Medulla oblongata (tissue), 1 donor: ENCODE measurements at regions not wholly inside any gene's neighbourhood (a gene's known extent, or its start where the extent isn't known, plus 50 kb on each side); places are given as distances from the start of the nearest gene placed in this dataset.
A peak's percentile ranks its signal among the peaks of the same experiment; 100 is the strongest.

ENCODE experiments used
- DNase-seq: peaks from one replicate; pipeline ENCODE4 v3.0.0-alpha.2; 2015; ENCODE audit errors: extremely low spot score

- no peak for DNase-seq
Observed at GRCh38 chr4:10753336-10753735, 68.8 kb upstream of the CLNK start.

DNA sequence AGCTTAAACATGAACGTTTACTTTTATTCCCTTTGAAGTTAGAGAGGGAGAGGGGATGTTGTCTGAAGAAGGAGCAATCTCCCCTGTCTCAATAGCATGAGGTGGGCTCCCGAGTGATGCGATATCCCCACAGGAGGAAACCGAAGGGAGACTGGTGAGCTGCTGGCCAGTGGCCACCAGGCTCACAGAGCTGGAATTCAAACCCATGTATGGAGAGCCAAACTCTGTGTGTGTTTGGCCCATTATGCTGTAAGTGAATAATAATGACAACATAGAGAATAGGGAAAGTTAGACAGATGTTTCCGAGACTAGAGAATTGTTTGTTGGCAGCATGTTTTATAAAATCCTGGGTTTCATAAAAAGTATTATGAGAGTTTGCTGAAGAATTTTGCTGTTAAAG lies 66.1 kb upstream of the CLNK start:
- DNase-seq, result no peak

- no peak for DNase-seq
Observed at GRCh38 chr4:10747186-10747585, 62.6 kb upstream of the CLNK start.

DNA sequence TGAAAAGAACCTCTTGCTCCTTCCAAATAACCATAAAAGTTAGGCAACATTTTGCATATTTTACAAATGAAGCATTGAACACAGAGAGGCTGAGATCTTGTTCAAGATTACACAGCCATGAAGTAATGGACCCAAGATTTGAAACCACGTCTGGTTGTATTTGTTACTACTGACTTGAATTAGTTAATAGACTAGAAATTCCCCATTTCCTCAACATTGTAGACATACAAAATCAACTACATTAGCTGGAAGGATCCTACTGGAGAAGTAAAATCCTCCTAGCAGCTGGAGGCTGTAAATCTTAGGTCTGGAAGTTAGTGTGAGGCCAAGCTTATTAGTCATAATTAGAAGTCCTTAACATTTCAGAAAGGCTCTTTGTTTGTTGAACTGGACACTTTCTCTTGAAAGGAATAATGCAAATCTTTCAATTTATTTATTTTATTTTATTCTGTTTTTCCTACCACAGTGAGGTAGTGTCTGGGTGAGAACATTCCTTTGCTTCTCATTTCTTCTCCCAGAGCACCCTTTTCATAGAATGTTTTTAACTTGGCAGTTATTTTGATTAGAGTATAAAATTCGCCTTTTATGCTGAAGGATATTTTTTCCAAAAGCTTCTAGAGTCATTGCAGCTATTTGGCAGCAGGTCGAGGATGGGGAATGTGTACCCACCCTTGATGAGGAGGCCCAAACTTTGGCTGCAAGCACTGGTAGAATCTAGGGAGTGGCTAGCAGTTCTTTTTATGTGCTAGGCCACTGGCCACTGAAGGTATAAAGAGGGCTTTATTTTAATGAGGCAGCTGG lies 62.0 kb upstream of the CLNK start:
- DNase-seq, result peak; percentile 79

DNA sequence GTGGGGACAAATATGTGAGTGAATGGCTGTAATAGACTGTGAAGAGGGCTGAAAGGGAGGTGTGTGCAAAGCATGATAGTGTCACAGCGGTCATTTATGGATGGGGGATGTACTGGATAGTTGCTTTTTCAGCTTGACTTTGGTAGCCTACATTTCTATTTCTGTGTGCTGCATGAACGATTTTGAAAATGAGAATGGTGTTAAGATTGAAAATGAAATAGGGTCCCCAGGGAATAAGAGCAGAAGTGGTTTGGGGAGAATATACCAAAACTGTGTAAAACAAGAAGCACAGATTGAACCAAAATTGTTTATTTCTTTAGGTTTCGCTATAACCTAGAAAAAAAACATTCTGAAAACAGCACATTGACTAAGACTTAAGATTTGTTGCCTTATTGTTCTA lies 58.8 kb upstream of the CLNK start:
- DNase-seq, result no peak

- no peak for DNase-seq
Observed at GRCh38 chr4:10741961-10742699, 57.6 kb upstream of the CLNK start.

GRCh38 chr4:10740891-10741620 lies 56.5 kb upstream of the CLNK start:
- no peak for DNase-seq

GRCh38 chr4:10740251-10740650 lies 55.7 kb upstream of the CLNK start:
- DNase-seq, result no peak

DNA sequence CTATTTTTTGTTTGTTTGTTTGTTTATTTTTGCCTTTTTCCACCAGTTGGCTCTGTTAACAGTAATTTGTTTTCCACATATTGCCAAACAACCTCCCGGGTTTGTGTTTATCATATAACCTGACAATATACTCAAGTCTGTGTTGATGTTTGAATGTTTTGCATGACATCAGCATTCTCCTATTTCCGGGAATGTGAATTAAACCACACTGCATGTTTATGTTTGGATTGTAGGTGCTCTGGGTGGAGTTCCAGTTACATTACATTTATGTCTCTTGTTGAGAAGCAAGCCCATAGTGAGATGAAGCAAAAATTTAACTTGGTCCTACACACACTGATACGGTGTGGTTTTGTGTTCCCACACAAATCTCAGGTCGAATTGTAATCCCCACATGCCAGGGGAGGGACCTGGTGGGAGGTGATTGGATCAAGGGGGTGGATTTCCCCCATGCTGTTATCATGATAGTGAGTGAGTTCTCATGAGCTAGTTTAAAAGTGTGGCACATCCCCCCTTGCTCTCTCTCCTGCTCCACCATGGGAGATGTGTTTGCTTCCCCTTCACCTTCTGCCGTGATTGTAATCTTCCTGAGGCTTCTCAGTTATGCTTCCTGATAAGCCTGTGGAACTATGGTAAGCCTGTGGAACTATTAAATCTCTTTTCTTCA lies 54.4 kb upstream of the CLNK start:
- DNase-seq, result no peak

DNA sequence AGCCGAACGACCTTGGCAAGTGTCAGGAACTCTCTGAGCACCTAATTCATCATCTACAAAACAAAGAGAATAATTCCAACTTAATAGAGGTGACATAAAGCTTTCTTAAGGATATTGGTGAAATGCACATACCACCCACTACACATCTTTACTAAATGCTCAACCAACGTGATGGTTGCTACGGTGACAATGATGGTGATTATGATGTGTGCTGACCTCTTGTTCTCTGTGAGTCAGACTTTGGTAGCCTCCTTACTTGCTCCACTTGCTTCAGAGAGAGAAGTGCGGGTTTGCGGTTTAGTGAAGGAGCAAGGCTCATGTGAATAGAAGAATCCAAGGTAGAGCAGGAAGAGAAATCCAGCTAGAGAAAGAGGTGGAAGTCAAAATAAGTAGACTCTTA lies 52.8 kb upstream of the CLNK start:
- no peak for DNase-seq

GRCh38 chr4:10736895-10737294 lies 52.3 kb upstream of the CLNK start:
- DNase-seq, result no peak

DNA sequence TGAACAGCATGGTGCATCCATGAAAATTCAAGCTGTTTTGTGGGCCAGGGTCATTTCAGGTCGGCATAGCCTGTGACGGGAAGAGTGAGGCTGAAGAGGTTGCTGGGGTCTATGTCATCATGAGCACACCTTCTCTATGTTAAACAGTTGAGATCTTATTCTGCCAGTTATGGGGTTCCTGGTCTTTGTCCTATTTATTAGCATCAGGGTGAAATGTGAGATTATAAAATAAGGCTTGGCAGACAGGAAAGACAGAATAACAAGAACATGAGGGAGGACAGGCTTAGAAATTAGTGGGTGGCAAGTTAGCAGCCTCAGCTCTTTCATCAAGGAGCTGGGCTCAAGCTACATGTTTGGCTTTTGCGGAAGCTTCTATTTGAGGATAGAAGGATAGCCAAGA lies 51.7 kb upstream of the CLNK start:
- no peak for DNase-seq

DNA sequence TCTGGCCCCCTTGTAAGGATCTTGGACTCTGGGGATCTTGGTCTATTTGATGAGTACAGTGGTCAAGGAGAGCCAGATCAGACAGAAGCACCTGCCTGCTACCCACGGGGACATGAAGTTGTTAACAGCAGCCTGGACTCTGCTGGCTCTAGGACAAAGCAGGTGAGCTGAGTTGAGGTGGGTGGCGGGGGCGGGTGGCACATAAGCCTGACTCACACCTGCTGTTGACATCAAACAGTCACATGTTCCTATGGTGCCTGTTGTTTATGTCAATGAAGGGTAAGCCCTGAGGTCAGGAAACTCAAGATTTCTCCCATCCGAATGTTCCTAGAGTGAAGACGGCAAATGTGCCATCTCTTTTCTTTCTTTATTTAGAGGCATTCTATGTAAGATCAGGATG lies 50.1 kb upstream of the CLNK start:
- no peak for DNase-seq
